LHCN-M2 (cell line): ENCODE measurements at regions not wholly inside any gene's neighbourhood (a gene's known extent, or its start where the extent isn't known, plus 50 kb on each side); places are given as distances from the start of the nearest gene placed in this dataset.

Experiments used
- DNase-seq: peaks from one replicate; pipeline ENCODE4 v3.0.0-alpha.2; 2012; ENCODE audit warnings: low read depth

GRCh38 chr10:128848810-128849209 is 618.2 kb upstream of the MGMT start:
- DNase-seq = no peak

GRCh38 chr10:128850647-128851046 is 616.4 kb upstream of the MGMT start:
- DNase-seq = no peak

GRCh38 chr10:128851281-128851680 is 615.8 kb upstream of the MGMT start:
- DNase-seq = no peak

- no peak for DNase-seq
These were observed 615.3 kb upstream of the MGMT start for GRCh38 chr10:128851726-128852125.

- DNase-seq = no peak
These were observed 614.6 kb upstream of the MGMT start for GRCh38 chr10:128852449-128852848.

GRCh38 chr10:128852902-128853301 is 614.1 kb upstream of the MGMT start:
- no peak for DNase-seq

- DNase-seq = no peak
These were observed 613.5 kb upstream of the MGMT start for GRCh38 chr10:128853537-128853936.

- DNase-seq = no peak
These were observed 612.8 kb upstream of the MGMT start for GRCh38 chr10:128854204-128854603.

- no peak for DNase-seq
These were observed 612.1 kb upstream of the MGMT start for GRCh38 chr10:128854963-128855362.

GRCh38 chr10:128855618-128856428 is 611.2 kb upstream of the MGMT start:
- no peak for DNase-seq

- DNase-seq = no peak
These were observed 607.2 kb upstream of the MGMT start for GRCh38 chr10:128859738-128860386.

GRCh38 chr10:128860574-128860973 is 606.5 kb upstream of the MGMT start:
- DNase-seq = no peak

GRCh38 chr10:128861018-128861901 is 605.8 kb upstream of the MGMT start:
- DNase-seq = no peak

- DNase-seq = no peak
These were observed 603.6 kb upstream of the MGMT start for GRCh38 chr10:128863411-128863810.

- no peak for DNase-seq
These were observed 603.1 kb upstream of the MGMT start for GRCh38 chr10:128863823-128864405.

- DNase-seq = no peak
These were observed 602.3 kb upstream of the MGMT start for GRCh38 chr10:128864554-128865295.

GRCh38 chr10:128865436-128866195 is 601.4 kb upstream of the MGMT start:
- no peak for DNase-seq

GRCh38 chr10:128866551-128866950 is 600.5 kb upstream of the MGMT start:
- no peak for DNase-seq

- DNase-seq = no peak
These were observed 599.8 kb upstream of the MGMT start for GRCh38 chr10:128867210-128867609.

- DNase-seq = no peak
These were observed 599.2 kb upstream of the MGMT start for GRCh38 chr10:128867819-128868218.
